Activated T-cell treated with anti-CD3 and anti-CD28 coated beads for 4 hours (primary cell): ENCODE measurements at regions not wholly inside any gene's neighbourhood (a gene's known extent, or its start where the extent isn't known, plus 50 kb on each side); places are given as distances from the start of the nearest gene placed in this dataset.
"Not testable (repeated sequence)": the region's sequence is repeated elsewhere in the genome, so short reads cannot be mapped to it uniquely, and the experiment has no call there.

Source experiments
- DNase-seq: peaks from one replicate; pipeline ENCODE4 v3.0.0-alpha.2; 2020

DNA sequence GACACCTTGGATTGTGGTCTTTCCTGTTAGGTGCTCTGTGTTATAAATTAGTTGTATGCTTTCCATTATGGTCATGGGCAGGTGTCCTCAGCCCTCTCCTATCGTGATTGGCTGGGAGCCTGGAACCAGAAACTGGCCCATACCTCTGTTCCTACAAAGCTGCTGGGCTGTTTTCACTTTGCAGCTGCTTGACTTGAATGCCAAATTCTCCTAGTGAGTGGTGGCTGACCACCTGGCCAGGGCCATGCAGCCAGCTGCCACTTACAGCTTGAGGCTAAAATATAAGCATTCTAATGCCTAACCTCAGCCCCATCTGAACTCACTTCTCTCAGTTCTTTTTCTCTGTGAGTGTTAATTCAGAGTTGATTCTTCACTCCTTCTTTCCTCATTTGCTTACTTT is 239.3 kb upstream of the GBE1 start:
- DNase-seq, result no peak

DNA sequence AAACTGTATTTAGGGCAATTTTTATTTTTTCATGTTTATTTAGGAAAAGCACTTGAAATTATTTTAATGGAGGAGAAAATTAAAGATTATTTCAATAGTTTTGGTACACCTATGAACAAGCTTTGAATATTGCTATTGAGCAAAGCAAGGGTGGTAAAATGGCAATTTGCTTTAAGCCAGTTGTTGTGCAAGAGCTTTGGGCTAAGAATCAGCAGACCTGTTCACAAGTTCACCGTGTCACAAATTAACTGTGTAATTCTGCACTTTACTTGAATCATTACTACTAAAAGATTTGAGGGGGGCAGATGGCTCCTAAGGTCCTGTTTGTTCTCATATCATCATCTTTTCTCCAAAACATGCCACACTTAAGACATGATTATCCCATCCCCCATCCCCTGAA is 238.9 kb upstream of the GBE1 start:
- no peak for DNase-seq

DNA sequence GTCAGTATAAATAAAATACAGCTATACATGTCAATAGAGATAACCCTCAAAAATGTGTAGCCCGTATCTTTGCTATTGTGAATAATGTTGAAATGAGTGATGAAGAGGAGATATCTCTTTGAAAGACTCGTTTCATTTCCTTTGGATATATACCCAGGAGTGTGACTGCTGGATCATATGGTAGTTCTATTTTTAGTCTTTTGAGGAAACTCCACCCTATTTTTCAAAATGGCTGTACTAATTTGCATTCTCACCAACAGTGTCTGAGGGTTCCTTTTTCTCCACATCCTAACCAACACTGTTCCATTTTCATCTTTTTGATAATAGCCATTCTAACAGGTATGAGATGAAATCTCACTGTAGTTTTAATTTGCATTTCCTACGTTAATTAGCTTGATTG is 237.5 kb upstream of the GBE1 start:
- DNase-seq, result no peak

DNA sequence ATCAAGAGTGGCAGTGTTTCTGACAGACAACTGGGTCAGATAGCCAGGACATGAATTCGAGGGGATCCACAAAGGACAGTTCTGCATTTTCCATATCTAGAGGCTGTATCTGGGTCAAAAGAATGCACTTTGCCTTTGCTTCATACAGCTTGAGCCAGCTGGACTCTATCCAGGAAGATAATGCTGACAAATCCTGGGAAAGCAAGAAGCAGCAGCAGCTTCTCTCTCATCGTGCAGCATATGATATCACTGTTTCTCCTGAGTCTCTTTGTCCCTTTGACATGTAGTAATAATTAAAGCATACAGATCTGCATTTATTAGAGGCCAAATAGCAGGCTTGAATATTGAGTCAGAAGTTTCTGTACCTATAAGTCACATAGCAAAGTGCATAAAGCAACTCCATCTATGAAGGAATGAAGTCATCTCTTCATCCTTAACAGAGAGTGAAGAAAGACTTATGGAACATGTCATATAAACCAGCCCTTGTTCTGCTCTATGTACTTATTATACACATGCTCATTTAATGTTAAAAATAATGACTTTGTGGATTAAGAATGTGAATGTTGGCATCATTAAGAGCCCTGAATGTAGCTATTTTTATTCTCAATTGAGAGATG is 236.8 kb upstream of the GBE1 start:
- DNase-seq, result no peak

DNA sequence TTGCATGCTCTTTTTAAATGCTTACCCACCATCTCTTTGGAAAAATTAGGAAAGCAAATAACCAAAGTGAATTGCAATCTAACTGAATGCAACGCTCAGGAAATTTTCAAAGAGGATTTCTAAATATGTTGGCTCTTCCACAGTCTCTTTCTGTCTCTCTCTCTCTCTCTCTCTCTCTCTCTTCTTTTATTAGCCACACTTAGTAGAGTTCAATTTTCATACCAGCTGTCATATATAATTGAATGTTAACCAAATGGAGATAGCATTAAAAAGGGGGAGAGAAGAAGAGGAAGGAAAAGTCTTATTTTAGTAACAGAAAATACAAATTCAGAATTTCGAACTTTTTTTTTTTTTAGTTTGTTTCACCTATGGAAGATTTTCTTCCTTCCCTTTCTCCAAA is 235.9 kb upstream of the GBE1 start:
- no peak for DNase-seq

DNA sequence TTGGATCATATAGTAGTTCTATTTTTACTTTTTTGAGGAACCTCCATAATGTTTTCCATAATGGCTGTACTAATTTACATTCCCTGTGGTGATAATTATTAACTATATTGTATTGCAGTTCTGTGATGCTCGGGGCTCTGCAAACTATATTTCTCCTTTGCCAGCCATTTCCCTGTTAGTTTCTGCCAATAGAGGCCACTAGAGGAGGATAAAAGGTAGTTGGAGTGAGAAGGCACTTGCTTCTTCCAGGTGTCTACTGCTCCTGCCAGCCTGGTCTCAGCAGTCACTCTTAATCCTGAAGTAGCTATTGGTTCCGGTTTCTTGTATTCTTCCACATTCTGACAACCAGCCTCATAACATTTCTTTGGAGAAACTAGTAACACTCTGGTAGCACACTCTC is 233.9 kb upstream of the GBE1 start:
- no peak for DNase-seq

DNA sequence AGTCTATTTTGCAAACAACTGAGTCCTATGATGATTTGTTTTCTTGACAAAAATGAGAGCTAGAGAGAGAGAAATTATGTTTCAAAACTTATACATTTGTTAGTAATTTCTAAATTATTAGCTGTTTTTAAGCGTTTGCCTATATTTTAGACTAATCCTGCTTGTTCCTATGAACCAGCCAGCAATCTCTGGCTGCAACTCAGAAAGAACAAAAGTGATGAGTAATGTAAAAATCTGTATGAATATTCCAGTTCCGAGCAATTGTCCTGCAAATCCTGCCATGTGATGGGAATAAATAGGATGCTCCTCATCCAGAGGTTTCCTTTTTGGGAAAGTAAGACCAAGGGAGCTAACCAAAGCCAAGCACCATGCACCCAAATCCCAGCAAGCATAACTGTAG is 228.3 kb upstream of the GBE1 start:
- no peak for DNase-seq

DNA sequence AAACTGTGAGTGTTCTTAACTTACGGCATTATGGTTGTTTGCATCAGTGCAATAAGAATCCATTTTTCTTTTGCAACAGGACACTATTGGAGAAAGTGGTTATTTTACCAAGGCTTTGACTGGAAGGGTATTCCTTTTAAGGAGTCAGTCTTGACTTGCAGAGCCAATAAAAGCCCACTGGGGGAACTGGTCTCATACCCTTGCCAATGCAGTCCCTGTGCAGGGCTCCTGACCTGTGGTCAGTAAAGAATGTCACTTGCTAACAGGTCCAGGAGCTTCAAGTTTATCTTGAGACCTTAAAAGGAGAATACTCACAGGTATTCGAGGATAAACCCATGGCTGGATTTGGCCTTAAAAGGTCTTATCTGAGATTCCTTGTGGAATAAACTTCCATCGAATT is 227.8 kb upstream of the GBE1 start:
- DNase-seq, result no peak

DNA sequence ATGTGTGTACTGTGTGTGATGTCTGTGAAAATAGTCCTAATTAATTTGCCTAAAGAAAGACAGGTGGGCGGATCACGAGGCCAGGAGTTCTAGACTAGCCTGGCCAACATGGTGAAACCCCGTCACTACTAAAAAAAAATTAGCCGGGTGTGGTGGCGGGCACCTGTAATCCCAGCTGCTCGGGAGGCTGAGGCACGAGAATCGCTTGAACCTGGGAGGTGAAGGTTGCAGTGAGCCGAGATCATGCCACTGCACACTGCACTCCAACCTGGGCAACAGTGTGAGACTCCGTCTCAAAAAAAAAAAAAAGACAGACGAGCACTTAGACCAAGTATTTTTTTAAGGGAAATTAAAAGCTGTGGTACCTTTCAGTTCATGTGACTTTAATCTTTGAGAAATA is 226.0 kb upstream of the GBE1 start:
- not testable (repeated sequence) for DNase-seq

DNA sequence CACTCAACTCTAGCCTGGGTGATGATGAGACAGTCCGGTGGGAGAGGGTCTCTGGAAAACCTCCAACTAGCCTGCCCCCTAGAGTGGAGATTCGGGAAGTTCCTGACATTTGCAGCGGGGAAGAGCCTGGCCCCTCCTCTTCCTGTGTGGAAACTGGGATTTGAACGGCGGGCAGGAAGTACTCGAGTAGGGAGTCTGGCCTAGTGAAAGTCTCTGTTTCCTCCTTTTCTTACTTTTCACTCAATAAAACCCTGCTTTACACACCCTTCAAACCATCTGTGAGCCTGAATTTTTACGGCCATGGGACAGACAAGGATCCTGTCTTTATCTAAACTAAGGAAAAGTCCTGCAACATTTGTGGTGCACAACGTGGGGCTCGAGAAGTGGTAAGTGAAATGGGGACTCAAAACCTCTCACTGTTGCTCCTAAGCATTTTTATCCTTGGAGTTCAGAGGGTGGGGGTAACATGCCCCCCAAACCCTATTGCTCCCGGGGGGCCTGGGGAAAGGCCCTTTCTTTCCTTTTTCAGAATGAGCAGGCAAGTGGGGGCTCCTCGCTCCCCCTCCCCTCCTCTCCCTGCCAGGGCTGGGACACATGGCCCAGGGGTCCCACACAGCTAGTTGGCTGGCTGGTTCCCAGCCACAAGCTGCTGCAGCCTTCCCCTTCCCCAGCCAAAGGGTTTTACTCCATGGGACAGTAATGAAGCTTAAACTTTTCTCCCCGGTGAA is 224.7 kb upstream of the GBE1 start:
- DNase-seq, result no peak

DNA sequence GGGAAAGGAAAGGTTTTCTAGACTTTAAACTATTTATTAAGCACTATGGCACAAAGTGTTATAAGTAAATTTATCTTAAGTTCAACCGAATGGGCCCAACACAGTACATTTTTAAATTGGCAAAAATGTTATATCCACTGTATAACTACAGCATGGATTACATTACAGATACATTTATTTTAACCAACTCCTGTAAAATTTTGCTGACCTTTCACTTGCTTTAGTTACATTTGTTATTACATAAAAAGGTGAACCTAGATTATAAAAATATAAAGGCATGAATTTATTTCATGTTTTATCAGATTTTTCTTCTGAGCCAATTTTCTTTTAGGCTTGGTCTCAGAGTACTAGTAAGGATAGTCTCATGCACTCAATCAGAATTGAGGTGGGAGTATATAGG is 221.9 kb upstream of the GBE1 start:
- DNase-seq, result no peak

DNA sequence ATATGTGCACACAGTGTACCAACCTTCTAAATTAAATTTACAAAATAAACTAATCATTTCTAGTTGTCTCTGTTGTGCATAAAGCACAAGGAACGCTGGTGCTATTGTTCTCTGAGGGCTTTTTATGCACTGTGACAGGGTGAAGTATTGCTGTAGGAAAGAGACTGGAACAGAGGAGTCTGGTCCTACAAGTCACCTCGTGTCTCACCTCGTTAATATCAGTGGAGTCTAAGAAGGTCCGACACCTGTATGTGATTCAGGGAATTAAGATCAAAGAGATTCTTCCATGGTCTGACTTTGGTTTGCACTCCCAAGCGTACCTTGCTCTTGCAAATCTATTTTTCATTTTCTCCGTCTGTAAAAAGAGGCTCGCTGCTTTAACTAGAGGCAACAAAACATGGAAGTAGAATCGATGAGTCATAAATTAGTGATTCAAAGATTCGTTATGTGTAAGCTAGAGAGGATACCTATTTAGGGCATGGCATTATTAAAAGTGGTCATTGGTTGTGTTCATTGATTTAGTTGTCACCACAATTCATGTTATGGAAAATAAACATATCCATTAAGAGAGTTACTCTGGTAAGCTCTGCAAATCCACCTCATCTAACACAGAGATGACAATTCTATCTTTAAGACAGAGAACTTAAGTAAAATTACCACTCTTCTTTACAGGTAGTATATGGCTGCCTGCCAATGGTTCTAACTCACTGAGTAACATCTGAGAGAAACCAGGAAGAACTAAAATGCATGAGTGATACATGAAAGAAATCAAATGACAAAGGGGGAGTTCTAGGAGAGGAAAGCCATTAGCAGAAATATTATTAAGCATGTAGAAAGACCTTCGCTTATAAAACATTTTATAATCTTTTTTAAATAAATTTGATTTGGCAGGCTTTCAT is 219.4 kb upstream of the GBE1 start:
- no peak for DNase-seq

DNA sequence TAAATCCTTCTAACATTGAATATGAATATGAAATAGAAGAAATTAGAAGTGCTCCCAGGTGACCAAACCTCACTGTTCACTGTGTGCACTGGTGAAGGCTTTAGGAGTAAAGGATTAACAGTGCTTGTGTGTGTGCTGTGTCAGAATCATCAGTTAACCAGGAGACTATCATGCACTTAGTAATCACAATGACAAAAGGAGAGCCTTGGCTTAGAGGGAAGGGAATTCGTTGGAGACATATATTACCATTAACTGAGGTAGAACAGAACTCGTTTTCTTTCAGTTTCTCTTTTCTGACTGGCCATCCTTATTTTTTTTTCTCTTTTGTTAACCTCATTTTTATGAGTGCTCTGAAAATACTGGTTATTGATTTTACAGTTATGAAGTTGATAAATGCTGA is 213.3 kb upstream of the GBE1 start:
- DNase-seq, result no peak

DNA sequence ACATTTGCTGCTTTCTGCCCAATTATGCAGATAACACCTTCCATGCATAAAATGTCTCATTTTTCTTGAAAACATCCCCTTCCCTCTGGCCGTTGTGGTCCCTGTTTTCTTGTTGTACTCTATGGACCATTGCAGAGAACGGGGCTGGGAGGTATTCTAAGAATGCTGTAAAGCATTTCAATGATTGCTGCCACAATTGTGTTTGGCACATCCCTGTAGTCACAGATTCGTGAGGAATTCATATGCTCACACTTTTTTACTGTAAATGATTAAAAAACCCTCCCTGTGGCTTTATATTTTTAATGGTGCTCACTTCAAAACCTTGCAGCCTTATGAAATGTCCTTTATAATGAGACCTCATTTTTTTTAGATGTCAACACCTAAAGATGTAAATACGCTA is 207.2 kb upstream of the GBE1 start:
- DNase-seq, result no peak

DNA sequence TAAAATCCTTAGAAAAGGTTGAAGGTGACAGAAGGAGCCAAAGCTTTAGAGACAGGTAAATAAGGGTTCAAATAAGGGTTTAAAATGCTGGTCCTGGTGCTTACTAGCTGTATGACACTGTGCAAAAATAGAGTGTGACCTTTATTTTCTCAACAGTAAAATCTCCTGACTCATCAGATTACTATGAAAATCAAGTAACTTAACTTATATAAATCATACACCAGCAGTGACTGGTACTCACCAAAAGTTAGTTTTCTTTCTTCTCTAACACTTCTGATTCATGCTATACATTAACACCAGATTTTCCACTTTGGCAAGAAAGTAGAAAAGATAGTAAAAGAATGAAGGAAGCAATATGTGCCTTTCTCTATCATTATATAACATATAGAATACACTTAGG is 205.9 kb upstream of the GBE1 start:
- DNase-seq, result no peak

DNA sequence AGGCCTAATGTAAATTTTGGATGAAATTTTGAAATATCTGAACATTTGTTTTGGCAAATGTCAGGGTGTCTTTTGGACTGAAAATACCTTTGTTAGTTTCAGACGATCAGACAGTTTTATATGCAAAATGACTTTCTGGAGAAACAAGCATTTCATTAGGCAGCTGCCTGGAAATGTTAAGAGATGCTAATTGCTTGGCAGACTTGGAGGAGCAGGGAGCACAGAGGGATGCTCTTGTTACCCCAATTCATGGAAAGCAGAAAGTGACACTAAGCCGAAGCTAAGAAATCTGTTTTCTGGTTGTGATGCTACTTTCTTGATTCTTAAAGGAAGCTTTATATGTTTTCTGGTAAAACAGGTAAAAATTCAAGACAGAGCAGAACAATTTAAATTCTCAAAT is 204.3 kb upstream of the GBE1 start:
- DNase-seq, result no peak

DNA sequence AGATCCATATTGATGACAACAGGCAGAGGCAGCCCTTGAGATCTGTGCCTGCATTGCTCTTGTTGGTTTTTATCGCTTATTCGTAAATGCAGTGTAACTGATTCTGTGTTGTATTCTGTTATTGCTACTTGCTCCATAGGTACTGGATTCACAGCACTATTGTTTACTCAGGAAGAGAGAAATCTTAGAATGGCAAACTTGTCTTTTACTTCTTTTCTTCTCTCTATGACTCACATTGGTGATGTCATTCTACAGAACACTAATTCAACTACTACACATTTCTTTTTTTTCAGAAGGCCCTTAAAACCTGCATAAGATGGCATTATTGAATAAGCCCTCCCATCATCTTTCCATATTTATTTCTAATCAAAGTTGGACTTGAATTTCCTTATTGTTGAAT is 201.0 kb upstream of the GBE1 start:
- no peak for DNase-seq

DNA sequence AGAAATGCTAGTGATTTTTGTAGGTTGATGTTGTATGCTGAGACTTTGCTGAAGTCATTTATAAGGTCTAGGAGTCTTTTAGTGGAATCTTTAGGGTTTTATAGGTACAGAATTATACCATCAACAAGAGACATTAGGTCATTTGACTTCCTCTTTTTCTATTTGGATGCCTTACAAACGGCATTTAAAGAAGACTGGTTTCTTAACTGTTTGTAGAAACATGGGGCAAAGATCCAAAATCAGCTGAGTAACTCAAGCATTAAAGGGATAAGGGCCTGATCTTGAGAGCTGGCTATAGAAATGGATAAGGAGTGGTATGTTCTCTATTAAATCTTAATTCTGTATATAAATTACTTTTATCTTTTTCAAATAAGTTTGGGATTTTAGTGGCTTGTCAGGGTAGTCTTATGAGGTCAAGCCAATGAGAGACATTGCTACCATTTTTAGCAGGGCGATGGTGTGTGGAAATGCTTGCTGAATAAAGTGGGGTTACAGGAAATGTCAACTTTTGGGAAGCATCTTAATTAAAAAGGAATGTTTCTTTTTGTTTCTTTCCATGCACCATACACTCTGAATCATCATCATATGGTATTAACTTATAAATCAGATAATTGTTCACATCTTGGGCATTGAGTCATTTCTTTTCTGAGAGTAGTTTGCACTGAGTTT is 197.7 kb upstream of the GBE1 start:
- no peak for DNase-seq

DNA sequence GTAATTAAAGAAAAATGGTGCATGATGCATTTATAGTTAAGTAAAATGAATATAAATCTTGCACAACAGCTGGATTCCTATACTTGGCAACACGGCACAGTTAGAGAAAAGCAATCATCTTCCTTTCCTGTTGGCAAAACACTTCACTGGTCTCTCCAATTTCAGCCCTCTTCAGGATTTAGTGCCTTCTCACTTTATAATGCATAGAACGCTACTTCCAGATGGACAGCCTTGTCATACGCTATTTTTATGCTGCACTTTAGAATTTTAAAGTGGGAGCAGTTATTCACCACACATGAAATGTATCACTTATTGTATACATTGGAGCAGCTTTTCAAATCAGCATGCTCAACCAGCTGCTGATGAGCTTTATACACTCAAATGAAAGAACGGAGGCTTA is 194.4 kb upstream of the GBE1 start:
- DNase-seq, result no peak

DNA sequence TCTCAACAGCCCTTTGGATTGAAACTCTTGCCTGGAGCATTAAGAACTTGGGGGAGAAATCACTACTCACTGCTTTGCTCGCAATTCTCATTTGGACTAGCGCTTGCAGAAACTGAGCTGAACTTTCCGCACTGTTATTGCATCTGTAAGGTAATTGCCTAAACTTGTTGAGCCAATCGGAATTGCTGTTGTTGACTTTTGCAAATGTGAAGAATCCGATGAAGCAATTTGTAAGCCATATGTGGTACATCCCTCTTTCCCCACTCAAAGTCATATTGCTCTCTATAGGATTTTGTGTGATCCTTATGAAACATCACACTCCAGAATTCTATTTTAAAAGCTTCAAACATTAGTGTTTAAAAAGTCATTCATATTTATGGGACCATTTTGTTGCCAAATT is 191.7 kb upstream of the GBE1 start:
- no peak for DNase-seq

DNA sequence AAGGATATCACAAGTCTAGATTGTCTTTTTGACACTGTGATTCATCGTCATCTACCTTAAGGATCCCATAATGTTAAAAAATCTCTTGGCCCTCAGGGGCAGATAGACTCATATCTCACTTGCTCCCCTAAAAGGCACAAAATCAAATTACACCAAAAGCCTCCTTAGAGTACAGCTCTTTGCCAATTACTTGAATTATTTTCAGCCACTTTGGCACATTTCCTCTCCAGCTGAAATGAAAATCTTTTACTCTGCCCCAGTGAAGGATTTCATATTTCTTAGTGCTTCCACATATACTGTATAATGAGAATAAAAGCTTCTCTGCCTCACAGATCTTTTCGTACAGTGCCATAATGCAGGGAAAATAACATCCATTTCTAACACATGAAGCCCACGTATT is 190.7 kb upstream of the GBE1 start:
- no peak for DNase-seq

DNA sequence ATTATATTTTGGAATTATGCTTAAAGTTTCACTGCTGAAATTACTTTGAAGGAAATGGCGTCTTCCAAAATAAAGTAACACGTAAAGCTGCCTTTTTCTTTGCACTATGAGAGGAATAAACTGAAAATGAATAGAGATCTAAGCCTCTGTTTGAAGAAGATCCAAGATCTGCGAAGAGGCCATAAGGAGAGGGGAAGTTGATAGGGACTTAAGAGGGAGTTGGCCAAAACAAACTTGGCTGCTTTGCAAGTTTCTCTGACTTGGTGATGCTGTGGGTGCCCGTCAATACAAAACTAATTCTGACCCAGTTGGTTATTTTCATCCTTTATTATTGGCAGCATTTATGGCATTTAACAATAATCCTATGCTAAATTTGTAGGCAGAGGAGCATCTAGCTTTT is 190.2 kb upstream of the GBE1 start:
- DNase-seq, result no peak

DNA sequence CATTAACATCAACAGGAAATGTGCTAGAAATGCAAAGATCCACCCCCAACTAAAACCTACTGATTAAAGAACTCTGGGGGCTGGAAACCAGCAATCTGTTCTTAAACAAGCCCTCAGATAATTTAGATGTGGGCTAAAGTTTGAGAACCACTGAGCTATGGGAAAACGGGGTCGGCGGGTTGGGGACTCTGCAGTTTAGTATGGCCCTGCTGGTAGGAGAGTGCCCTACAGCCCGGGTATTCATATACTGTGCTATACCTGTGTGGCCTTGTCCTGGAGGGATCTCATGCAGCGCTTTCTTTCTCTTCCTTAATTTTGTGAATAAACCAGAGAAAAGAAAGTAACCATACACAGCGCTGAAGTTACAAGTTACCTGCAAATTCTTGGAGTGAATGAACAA is 189.7 kb upstream of the GBE1 start:
- DNase-seq, result no peak

DNA sequence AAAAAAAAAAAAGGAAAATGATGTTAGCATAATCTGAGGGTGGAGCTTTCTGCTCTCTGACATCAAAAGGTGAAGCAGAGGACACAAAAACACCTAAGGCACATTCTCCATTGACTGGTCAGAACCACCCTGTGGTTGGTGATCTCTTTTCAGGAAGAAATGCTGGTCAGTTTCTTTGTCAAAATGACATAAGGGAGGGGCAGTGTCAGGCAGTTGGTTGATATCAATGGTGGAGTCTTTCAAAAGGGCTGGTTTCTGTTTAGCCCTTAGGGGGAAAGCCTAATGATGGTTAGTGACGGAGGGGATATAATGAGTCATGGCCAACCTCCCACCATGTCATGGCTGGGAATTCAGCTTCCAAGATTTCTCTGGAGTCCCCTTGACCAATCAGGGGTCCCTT is 185.9 kb upstream of the GBE1 start:
- no peak for DNase-seq
